Stromal cell of bone marrow (primary cell): ENCODE measurements at regions not wholly inside any gene's neighbourhood (a gene's known extent, or its start where the extent isn't known, plus 50 kb on each side); places are given as distances from the start of the nearest gene placed in this dataset.

Experiments
- DNase-seq: peaks from one replicate; pipeline ENCODE4 v3.0.0-alpha.2; 2012; ENCODE audit warnings: low read depth

DNA sequence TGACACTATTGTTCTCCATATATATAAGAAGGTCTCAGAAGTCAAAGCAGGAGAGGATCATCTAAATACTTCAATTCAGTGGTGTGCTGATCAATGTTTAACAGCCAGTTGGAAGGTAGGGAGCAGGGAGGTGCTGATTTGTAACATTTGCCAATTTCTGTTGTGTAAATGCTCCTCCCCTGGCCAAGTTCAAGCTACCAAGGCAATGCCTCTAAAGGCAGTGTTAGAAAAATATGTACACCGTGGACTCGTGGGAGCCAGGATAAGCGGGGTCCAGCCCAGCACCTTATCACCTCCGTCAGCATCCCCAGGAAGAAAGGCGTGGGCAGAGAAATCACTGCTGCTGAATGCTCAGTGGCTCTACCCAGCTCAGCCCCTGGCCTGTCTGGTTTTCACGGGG is 75.3 kb upstream of the COX10 start:
- no peak for DNase-seq

DNA sequence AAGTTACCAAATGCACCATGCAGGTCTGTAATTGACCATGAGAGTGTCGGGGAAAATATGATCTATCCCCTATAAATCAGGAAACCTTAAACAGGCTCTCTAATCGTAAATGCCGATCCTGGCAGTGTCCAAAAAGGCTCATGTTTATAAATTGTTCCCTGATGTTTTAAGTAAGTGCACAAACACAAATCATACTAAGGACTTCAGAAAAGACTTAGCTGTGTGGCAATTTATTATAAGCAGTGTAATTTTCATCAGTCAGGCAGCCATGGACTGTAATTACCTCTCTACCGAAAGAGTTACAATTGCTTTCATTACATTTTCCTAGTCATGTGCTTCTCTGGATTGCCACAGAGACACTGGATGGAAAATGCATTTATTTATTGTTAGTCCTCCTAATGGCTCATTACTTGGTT is 73.4 kb upstream of the COX10 start:
- no peak for DNase-seq

DNA sequence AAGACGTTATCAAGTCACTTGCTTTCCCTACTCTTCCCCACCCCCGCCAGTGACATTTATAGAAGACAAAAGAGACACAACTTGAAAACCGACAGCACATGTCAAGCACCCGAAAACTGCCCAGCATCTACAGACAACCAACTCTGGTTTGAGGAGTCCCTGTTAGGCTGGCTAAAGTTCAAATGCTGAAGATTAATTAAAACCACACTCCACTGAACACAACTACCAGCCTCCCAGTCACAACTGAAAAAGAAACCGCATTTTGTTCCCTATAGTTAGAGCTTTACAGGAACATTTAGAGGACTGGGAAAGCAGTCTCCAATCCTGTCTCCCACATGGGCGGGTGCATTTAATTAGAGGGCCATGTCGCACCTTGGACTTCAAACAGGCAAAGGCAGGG is 73.0 kb upstream of the COX10 start:
- no peak for DNase-seq

DNA sequence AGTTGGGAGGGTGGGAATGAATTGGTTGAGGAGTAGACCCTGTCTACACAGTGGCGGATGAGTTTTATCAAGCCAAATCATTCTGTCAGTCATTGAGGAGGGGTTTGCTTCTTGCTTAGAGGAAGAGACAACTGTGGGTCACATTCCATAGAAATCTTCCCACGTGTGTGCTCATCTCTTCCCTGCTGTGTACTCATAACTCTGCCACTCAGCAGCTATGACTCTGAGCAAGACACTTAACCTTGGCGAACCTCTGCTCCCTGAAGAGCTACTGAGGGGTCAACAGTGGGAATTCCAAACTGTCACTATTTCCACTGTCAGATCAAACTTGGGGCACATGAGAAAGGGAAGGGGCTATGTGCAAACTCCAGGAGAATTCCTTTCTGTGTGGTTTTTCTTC is 72.6 kb upstream of the COX10 start:
- DNase-seq: no peak

DNA sequence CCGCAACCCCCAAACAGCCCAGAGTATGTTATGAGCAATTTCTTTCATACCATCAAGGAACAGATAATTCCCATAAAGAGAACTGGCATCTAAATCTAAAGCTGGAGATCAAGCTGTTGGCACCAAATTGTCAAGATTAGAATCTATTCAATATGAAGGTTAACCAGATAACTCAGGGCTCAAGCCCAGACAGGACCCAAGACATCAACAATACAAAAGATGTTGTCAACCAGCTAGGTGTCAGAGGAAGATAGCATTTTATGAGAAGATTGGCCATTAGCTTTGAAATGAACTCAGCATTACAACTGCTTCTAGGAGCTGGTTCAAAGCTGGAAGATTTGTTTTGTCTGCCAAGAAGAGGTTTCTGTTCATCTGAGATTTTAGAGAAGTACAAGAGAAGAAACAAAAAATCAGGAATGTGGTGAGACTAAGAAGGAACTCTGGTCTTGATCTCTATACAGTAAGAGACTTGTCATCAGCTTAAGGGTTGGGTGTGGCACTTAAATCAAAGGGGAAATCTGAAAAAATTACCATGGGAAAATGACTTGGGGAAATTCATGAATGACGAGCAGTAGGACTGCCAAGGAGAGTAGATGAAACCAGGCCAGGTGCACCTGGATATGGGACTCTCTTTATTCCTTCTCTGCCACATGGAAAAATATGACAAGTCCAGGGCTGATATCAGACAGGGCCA is 64.2 kb upstream of the COX10 start:
- no peak for DNase-seq

DNA sequence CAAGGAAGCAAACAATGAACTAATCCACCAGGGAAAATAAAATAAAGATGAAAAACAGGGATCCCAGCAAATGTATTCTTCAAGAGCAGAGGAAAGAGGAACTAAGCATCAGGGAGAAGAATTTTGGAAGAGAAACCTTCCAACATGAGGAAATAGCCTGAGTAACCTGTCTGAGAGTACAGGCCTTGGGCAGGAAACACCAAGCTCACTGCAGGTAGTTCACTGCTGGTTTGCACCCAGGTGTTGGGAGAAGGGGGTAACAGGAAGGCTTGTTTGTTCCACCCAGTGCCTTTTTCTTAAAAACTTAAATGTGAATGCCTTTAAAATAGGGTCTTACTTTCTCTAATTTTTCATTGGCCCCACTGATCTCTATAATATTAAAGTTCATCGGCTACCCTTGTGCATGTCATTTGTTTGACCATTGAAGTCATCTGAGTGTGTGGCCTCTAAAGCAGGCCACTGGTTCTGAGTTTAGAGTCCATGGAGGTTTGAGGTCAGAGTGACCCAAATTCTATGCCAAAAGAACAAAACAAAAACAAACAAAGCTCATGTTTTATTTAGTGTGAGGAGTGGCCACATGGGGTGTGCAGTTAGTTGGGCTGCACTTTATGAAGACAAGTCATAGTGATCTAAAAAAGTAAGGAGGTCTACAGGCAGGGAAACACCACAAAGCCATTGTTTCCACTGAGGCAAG is 62.9 kb upstream of the COX10 start:
- DNase-seq: no peak

DNA sequence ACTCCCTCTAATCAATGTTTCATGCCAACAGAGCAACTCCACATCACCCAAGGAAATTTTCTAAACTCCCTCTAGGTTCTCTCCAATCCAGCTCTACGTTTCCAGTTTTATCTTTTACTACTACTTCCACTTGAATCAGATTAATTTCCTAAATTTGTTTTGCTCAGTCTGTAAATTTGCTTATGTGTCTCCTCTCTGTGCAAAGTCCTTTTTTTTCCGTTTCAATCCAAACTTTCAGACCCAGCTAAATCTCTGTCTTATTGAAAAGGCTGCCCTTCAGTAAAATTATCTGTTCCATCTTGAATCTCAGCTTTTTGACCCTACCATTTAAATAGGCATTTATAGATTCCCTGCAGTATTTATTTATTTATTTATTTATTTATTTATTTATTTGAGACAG is 61.4 kb upstream of the COX10 start:
- DNase-seq: no peak

DNA sequence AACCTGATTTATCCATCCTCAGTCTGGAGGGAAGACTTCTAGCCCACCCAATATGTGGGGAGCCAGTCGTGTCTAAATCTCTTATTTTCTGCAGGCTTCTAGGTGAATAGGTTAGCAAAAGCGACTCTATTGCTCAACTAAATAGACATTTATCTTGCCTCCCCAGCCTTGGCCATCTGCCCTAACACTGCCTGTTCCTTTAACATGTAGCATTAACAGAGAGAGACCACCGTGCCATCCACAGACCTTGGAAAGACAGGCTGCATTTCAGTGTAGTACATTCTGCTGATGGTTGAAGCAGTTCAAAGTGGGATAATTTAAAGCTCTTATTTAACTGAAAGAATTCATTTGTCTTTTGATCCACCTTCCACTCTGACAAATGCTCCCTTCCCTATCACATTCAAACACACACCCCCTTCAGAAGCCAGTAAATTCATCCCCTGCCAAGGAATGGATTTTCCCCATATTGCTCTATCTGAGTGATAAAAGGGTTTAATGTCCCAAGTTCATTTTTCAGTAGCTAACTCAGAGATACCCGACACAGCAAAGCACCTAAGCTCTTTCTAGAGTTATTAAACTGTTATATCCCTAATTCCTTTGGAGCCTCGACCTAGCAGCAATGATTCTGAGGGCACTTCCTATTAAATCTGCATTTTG is 58.1 kb upstream of the COX10 start:
- no peak for DNase-seq

DNA sequence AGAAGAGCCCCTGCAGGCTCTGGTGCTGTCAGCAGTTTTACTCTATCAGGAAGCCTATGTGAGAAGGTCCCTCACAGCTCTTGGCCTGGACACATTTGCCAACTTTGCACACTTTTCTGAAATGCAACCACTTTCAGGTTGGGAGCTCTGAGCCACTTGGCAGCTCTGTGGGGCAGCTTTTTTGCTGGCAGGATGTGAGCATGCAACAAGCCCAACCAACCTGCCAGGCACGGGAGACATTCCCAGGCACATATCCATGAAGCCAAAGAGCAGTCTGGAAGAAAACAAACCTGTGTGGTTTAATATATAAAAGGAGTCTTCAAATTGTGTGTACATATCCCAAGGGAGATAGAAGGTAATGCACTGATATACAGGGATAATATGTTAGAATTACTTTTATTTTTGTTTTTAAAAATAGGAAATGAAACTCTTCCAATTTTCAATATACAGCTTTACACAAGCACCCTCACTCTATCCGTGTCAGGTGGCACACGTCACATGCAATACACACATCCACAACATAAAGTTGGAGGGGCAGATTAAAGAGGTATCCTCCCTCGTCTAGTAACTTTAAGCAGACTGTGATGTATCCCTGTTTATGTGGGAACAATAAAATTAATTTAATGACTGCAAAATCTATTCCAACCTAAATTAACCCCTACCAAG is 57.4 kb upstream of the COX10 start:
- DNase-seq: no peak

DNA sequence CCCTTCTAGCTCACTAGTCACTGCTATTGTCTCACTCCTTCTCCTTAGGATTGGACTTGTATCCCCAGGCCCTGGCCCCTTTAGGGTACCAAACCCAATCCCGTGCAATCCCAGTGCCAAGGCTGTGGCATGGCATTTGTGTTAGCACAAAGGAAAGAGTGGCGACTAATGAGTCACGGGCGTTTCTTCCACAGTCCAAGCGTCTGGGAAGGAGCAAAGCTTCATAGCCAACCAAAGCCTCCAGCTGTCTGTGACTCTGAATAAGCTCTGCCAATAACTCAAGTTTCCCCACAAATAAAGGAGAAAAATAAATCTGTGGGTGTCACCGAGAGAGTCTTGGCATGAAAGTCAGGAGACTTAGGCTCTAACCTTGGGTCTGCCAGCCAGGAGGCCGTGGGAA is 54.6 kb upstream of the COX10 start:
- peak; percentile 23 for DNase-seq

DNA sequence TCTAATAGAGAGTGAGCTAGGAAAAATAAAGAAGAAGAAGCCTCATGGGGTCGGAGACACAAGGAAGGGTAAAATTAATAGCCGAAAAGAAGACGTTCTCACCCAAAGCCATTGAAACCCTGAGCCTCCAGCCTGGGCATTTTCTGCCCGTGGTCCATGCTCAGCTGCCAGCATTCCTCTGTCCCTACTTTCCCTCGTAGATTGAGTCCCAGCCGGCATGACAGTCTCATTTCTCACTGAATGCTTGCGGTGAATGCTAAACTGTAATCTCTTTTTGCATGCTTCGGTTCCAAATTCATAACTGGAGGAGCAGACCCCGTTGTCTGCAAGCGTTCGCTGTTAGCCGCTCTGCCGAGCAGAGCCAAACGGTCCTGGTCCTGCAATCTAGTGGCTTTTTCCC is 54.0 kb upstream of the COX10 start:
- no peak for DNase-seq

DNA sequence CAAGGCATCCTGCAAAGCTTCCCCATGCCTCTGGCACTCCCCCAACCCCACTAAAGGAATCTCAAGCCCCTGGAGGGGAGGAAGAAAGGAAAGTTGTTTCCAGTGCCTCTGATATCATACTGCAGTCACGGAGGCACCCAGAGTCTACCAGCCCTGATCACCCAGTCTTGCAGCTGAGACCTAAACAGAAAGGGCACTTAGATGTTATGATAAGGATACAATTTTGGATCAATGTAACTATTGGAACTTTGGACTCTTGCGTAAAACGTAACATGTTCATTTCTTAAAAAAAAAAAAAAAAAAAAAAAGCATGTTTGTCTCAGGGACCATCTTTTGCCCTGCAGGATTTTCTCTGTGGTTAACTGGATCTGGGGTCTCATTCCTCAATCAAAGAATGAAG is 52.4 kb upstream of the COX10 start:
- DNase-seq: no peak

DNA sequence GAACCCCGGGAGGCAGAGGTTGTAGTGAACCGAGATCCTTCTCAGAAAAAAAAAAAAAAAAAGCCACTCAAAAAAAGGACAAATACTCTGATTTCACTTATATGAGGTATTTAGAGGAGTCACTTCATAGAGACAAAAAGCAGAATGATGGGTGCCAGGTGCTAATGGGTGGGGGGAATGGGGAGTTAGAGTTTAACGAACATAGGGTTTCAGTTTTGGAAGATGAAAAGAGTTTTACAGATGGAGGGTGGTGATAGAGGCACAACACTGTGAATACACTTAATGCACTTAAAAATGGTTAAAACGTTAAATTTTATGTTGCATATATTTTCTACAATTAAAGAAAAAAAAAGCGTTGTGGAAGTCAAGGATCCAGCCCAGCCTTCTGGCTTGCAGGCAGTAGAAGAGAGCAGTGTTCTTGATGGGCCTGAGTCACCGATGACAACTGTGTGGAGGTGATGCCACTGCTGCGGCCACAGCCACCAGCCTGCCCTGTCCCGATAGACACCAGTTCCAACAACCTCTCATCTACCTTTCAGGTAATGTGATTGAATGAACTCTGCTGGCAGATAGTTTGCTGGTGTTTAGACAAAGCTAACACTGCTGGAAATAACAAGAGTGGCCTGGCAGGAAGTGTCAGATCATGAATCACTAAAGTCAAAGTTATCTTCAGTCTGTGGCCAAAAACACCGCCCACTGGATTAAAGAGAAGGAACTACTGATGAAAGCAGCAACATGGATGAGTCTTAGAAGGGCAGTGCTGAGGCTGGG is 49.9 kb upstream of the COX10 start:
- DNase-seq: peak; percentile 24
